HCT116 (cell line): ENCODE measurements at regions not wholly inside any gene's neighbourhood (a gene's known extent, or its start where the extent isn't known, plus 50 kb on each side); places are given as distances from the start of the nearest gene placed in this dataset.

Experiments
- ATAC-seq: fragments of 200-7000 bp; cut with Tn5 transposase; 2 replicates; pipeline ENCODE4 v1.9.1; 2020; ENCODE audit warnings: mild to moderate bottlenecking, moderate library complexity
- BruUV-seq: library from RNA; stranded (reverse); fragments of 400-500 nt; replicated peaks from 2 replicates; lab custom pipeline; 2021; lab: Mats Ljungman, UMichigan
- CTCF ChIA-PET: fragments of 300-600 bp; sonication (Branson Sonifier 250); formaldehyde crosslinking; loops from one replicate; lab custom pipeline; 2021; ENCODE audit warnings: antibody characterized with exemption; lab: Charles Lee
- POLR2A ChIA-PET: fragments of 300-600, 350-600 bp; sonication (Branson Sonifier 250); formaldehyde crosslinking; loops from one replicate; lab custom pipeline; 2021; ENCODE audit warnings: antibody characterized with exemption; lab: Charles Lee
- RAD21 ChIA-PET, 2 experiments: fragments of 300-600 bp; sonication (Branson Sonifier 250); formaldehyde crosslinking; loops; one replicate each; lab custom pipeline; 2023; ENCODE audit warnings: low total read pairs in 2 of 2; ENCODE audit not compliant: uncharacterized antibody in 2 of 2, unreplicated experiment in 2 of 2, low non-redundant PET in 1 of 2; lab: Charles Lee
- DNase-seq: peaks from one replicate; pipeline ENCODE4 v3.0.0-alpha.2; 2010; ENCODE audit warnings: low read depth, low spot score
- H2AFZ ChIP-seq: fragments of 200-600 bp; shearing (Covaris generic), sonication (generic); 2 replicates; pipeline ENCODE4 v1.6.1; 2017; ENCODE audit warnings: low read depth, mixed run types, mixed read lengths, antibody characterized with exemption, low read length; ENCODE audit not compliant: poor library complexity, severe bottlenecking
- H3K27ac ChIP-seq: 2 replicates; pipeline ENCODE4 v1.5.1; 2012; ENCODE audit warnings: low read depth, low read length
- H3K27me3 ChIP-seq: fragments of 200-600 bp; sonication (generic); 2 replicates; pipeline ENCODE4 v1.6.1; 2016; ENCODE audit warnings: mixed run types, low read length, mixed read lengths; ENCODE audit not compliant: insufficient read depth
- H3K36me3 ChIP-seq, 2 experiments: fragments of 200-500 bp in 1 of 2; fragments of 200-600 bp in 1 of 2; sonication (Bioruptor generic) in 1 of 2; sonication (generic) in 1 of 2; 2 replicates each; pipeline versions ENCODE4 v1.5.1 to v1.6.1; 2014 to 2016; ENCODE audit warnings: low read length in 2 of 2, inconsistent platforms in 1 of 2, mixed read lengths in 1 of 2, mixed run types in 1 of 2; ENCODE audit not compliant: insufficient read depth in 2 of 2, control insufficient read depth in 1 of 2
- H3K4me1 ChIP-seq, 2 experiments: fragments of 200-600 bp in 1 of 2; sonication (generic) in 1 of 2; 2 replicates each; pipeline versions ENCODE4 v1.5.1 to v1.6.1; 2012 to 2017; ENCODE audit warnings: low read length in 2 of 2, inconsistent platforms in 1 of 2, mild to moderate bottlenecking in 1 of 2, mixed read lengths in 1 of 2, mixed run types in 1 of 2, moderate library complexity in 1 of 2; ENCODE audit not compliant: insufficient read depth in 2 of 2, control insufficient read depth in 1 of 2
- H3K4me2 ChIP-seq: fragments of 200-600 bp; sonication (generic); 2 replicates; pipeline ENCODE4 v1.6.1; 2017; ENCODE audit warnings: mixed run types, low read length, mixed read lengths
- H3K4me3 ChIP-seq, 2 experiments: fragments of 200-600 bp in 1 of 2; sonication (generic) in 1 of 2; replicated peaks in 1 of 2; 2 replicates each; pipeline ENCODE4 v1.5.1; 2011 to 2016; ENCODE audit warnings: low read length in 2 of 2, control low read depth in 1 of 2, low read depth in 1 of 2, mild to moderate bottlenecking in 1 of 2, mixed read lengths in 1 of 2, mixed run types in 1 of 2
- H3K79me2 ChIP-seq: fragments of 200-600 bp; sonication (generic); 2 replicates; pipeline ENCODE4 v1.6.1; 2017; ENCODE audit warnings: mild to moderate bottlenecking, mixed run types, low read length, moderate library complexity, mixed read lengths; ENCODE audit not compliant: insufficient read depth
- H3K9ac ChIP-seq: fragments of 200-600 bp; sonication (generic); 2 replicates; pipeline ENCODE4 v1.6.1; 2016; ENCODE audit warnings: low read length, mixed read lengths
- H3K9me2 ChIP-seq: fragments of 200-600 bp; sonication (generic), shearing (Covaris generic); 2 replicates; pipeline ENCODE4 v1.6.1; 2017; ENCODE audit warnings: mixed run types, mild to moderate bottlenecking, moderate library complexity; ENCODE audit not compliant: insufficient read depth
- H3K9me3 ChIP-seq, 2 experiments: fragments of 200-500 bp in 1 of 2; fragments of 200-600 bp in 1 of 2; sonication (Bioruptor generic) in 1 of 2; sonication (generic) in 1 of 2; 2 replicates each; pipeline ENCODE4 v1.6.1; 2014 to 2017; ENCODE audit warnings: low read length in 2 of 2, mixed read lengths in 2 of 2, inconsistent platforms in 1 of 2, low read depth in 1 of 2, mild to moderate bottlenecking in 1 of 2, mixed run types in 1 of 2, moderate library complexity in 1 of 2; ENCODE audit not compliant: control insufficient read depth in 1 of 2, insufficient read depth in 1 of 2
- H4K20me1 ChIP-seq: fragments of 200-600 bp; sonication (generic), shearing (Covaris generic); 2 replicates; pipeline ENCODE4 v1.6.1; 2017; ENCODE audit warnings: mixed run types, mild to moderate bottlenecking, moderate library complexity; ENCODE audit not compliant: insufficient read depth
- CBX3 ChIP-seq: IDR thresholded peaks from 2 replicates; pipeline ENCODE4 v1.6.1; 2012; ENCODE audit warnings: low read depth
- CTCF ChIP-seq, 3 experiments: fragments of 200-600 bp in 1 of 3; sonication (generic) in 1 of 3; IDR thresholded peaks in 2 of 3; conservative IDR thresholded peaks in 1 of 3; 2 replicates each; pipeline ENCODE4 v1.5.1; 2012 to 2017; ENCODE audit warnings: low read depth in 2 of 3, low read length in 2 of 3, antibody characterized with exemption in 1 of 3, borderline replicate concordance in 1 of 3, control low read depth in 1 of 3, mild to moderate bottlenecking in 1 of 3, mixed read lengths in 1 of 3, mixed run types in 1 of 3, moderate library complexity in 1 of 3; ENCODE audit not compliant: insufficient read depth in 1 of 3
- EGR1 ChIP-seq: IDR thresholded peaks from 2 replicates; pipeline ENCODE4 v1.6.1; 2012; ENCODE audit warnings: low read depth
- FOSL1 ChIP-seq: IDR thresholded peaks from 2 replicates; pipeline ENCODE4 v1.6.1; 2012; ENCODE audit warnings: low read depth
- POLR2A ChIP-seq: IDR thresholded peaks from 2 replicates; pipeline ENCODE4 v1.7.0; 2011; ENCODE audit warnings: borderline replicate concordance; ENCODE audit not compliant: insufficient read depth, insufficient read length; ENCODE audit errors: extremely low read depth
- SIN3A ChIP-seq: IDR thresholded peaks from 2 replicates; pipeline ENCODE4 v1.6.1; 2012; ENCODE audit warnings: low read depth
- SP1 ChIP-seq: IDR thresholded peaks from 2 replicates; pipeline ENCODE4 v1.6.1; 2012; ENCODE audit warnings: low read depth
- ZBTB33 ChIP-seq: IDR thresholded peaks from 2 replicates; pipeline ENCODE4 v1.6.1; 2011; ENCODE audit warnings: mild to moderate bottlenecking, low read length, moderate library complexity; ENCODE audit not compliant: insufficient replicate concordance; ENCODE audit errors: extremely low read depth
- ZNF274 ChIP-seq: fragments of 200-500 bp; sonication (Bioruptor generic); IDR thresholded peaks from 2 replicates; pipeline ENCODE4 v1.6.1; 2014; ENCODE audit warnings: mild to moderate bottlenecking, low read depth, low read length, inconsistent platforms
- intact Hi-C: fragments of 100-400 bp; cut with micrococcal nuclease; formaldehyde crosslinking; loops from 2 replicates; pipeline ENCODE4 v1.10.0; 2022
- TF ChIP-seq, protein P1 (sequence below): IDR thresholded peaks from 2 replicates; pipeline ENCODE4 v1.6.1; 2012

GRCh38 chr3:76026379-76026778, 241.0 kb upstream of the ZNF717 start:
- ATAC-seq (no peak), DNase-seq (no peak)
- no peaks in the 10 kb centered on the region for H3K79me2 ChIP-seq
- H3K27ac ChIP-seq = no peak overlapping the region
- H3K4me2 ChIP-seq = no peak overlapping the region
- BruUV-seq = no TSS peak
- peaks cover 0 to 17% of the 10 kb centered on the region in 2 experiments; a peak in 1 of 4 replicates for H3K9me3 ChIP-seq
- TF ChIP-seq SIN3A (no peak), ZBTB33 (no peak), SP1 (no peak), FOSL1 (no peak), ZNF274 (no peak), CTCF (IDR thresholded peaks at IDR 0.05 in 2 of 3, conservative IDR thresholded peaks at IDR 0.05 in 1 of 3; ENCODE audit: borderline replicate concordance in 1 of 3, insufficient read depth in 1 of 3, low read depth in 2 of 3, low read length in 2 of 3) (no peak), CBX3 (no peak), EGR1 (no peak), POLR2A (no peak)
- TF ChIP-seq, protein P1, sequence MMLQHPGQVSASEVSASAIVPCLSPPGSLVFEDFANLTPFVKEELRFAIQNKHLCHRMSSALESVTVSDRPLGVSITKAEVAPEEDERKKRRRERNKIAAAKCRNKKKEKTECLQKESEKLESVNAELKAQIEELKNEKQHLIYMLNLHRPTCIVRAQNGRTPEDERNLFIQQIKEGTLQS = no peak
- H3K4me1 ChIP-seq = no peaks in the 10 kb centered on the region
- no peaks in the 10 kb centered on the region for H3K27me3 ChIP-seq
- H3K4me3 ChIP-seq = no peak overlapping the region
- no peaks in the 10 kb centered on the region for H3K9me2 ChIP-seq
- H3K36me3 ChIP-seq = no peaks in the 10 kb centered on the region
- intact Hi-C loops = no loop called here
- H2AFZ ChIP-seq = no peak overlapping the region
- ChIA-PET RAD21 (no interaction called here), CTCF (no interaction called here), POLR2A (no interaction called here)
- H3K9ac ChIP-seq = no peak overlapping the region
- no peaks in the 10 kb centered on the region for H4K20me1 ChIP-seq
